Psoas muscle (tissue), 7 donors: ENCODE measurements at regions not wholly inside any gene's neighbourhood (a gene's known extent, or its start where the extent isn't known, plus 50 kb on each side); places are given as distances from the start of the nearest gene placed in this dataset.

Experiments used
- ATAC-seq, 4 donors: fragments of 200-7000 bp; cut with Tn5 transposase; one replicate each; pipeline ENCODE4 v1.9.1; 2020; ENCODE audit warnings: moderate library complexity in 3 of 4, mild to moderate bottlenecking in 2 of 4
- DNase-seq, 2 donors: peaks; one replicate each; pipeline ENCODE4 v3.0.0-alpha.2; 2020
- H3K27ac ChIP-seq: fragments of 200-600 bp; one replicate; pipeline ENCODE4 v1.8.0; 2022
- H3K27me3 ChIP-seq, 3 donors: fragments of 200-600 bp in 1 of 3; one replicate each; pipeline versions ENCODE4 v1.6.1 to v1.8.0; 2013 to 2022; ENCODE audit warnings: low read length in 2 of 3, mild to moderate bottlenecking in 2 of 3, moderate library complexity in 1 of 3; ENCODE audit not compliant: insufficient read depth in 3 of 3
- H3K36me3 ChIP-seq, 2 donors: fragments of 200-600 bp in 1 of 2; one replicate each; pipeline versions ENCODE4 v1.6.1 to v1.8.0; 2013 to 2022; ENCODE audit warnings: low read depth in 1 of 2, mild to moderate bottlenecking in 1 of 2, moderate library complexity in 1 of 2; ENCODE audit not compliant: insufficient read depth in 1 of 2
- H3K4me1 ChIP-seq: fragments of 200-600 bp; one replicate; pipeline ENCODE4 v1.8.0; 2022
- H3K4me3 ChIP-seq: fragments of 200-600 bp; one replicate; pipeline ENCODE4 v1.8.0; 2022; ENCODE audit warnings: mild to moderate bottlenecking
- H3K9me3 ChIP-seq: fragments of 200-600 bp; one replicate; pipeline ENCODE4 v1.8.0; 2022
- WGBS, 3 donors: extraction: QIAGEN DNeasy Blood & Tissue Kit; methylation state at CpG; one replicate each; pipeline versions ENCODE4 v1.1.6 to v1.1.7; 2013; 5-methylcytosine and 5-hydroxymethylcytosine counted together
- intact Hi-C, 2 donors: fragments of 100-400 bp; cut with DNase I; formaldehyde crosslinking; loops; one replicate each; pipeline versions ENCODE4 v1.11.0 to v1.14.2; 2022
- TF ChIP-seq, protein P1 (sequence below): fragments of 200-600 bp; IDR thresholded peaks from one replicate; pipeline ENCODE4 v1.8.0; 2022; ENCODE audit warnings: antibody characterized with exemption
- donor health status: healthy with polysubstance abuse.
- donor health status: DM: no; HTN: no; CAD: no; lungs with moderate emphysema.
- donor health status: Bipolar disorder and iron deficiency.
- donor health status: healthy.
- donor health status: DM: yes; HTN: yes; CAD: no.
- donor health status: DM: no; HTN: no; CAD: no.
- donor health status: DM: yes; HTN: yes; CAD: no.

DNA sequence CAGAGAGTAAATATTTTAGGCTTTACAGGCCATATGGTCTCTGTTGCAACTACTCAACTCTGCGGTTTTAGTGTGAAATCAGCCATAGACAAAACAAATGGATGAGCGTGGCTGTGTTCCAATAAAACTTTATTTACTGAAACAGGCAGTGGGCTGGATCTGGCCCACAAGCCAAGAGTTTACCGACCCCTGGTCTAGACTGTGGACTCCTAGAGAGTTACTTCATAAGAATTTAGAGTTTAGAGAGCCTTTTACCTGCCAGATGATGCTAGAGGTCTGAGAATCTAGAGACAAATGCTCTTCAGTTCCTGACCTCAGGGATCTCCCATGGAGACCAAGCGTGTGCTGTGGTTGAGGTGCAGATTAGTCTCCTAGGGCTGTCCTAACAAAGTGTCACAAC lies 174.8 kb downstream of the PTEN start:
- intact Hi-C loops = no loop called here
- DNase-seq = no peak
- Histone ChIP-seq H3K4me3 (no peak overlapping the region), H3K27ac (no peak overlapping the region), H3K27me3 (no peaks in the 10 kb centered on the region), H3K4me1 (peaks cover 16% of the 10 kb centered on the region), H3K36me3 (no peaks in the 10 kb centered on the region), H3K9me3 (no peaks in the 10 kb centered on the region)
- TF ChIP-seq, protein P1, sequence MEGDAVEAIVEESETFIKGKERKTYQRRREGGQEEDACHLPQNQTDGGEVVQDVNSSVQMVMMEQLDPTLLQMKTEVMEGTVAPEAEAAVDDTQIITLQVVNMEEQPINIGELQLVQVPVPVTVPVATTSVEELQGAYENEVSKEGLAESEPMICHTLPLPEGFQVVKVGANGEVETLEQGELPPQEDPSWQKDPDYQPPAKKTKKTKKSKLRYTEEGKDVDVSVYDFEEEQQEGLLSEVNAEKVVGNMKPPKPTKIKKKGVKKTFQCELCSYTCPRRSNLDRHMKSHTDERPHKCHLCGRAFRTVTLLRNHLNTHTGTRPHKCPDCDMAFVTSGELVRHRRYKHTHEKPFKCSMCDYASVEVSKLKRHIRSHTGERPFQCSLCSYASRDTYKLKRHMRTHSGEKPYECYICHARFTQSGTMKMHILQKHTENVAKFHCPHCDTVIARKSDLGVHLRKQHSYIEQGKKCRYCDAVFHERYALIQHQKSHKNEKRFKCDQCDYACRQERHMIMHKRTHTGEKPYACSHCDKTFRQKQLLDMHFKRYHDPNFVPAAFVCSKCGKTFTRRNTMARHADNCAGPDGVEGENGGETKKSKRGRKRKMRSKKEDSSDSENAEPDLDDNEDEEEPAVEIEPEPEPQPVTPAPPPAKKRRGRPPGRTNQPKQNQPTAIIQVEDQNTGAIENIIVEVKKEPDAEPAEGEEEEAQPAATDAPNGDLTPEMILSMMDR = no peak
- no peak for ATAC-seq
- 57 to 64% (median 64%) methylated on average over 4 of the region's 4 CpGs for WGBS, 3 donors

DNA sequence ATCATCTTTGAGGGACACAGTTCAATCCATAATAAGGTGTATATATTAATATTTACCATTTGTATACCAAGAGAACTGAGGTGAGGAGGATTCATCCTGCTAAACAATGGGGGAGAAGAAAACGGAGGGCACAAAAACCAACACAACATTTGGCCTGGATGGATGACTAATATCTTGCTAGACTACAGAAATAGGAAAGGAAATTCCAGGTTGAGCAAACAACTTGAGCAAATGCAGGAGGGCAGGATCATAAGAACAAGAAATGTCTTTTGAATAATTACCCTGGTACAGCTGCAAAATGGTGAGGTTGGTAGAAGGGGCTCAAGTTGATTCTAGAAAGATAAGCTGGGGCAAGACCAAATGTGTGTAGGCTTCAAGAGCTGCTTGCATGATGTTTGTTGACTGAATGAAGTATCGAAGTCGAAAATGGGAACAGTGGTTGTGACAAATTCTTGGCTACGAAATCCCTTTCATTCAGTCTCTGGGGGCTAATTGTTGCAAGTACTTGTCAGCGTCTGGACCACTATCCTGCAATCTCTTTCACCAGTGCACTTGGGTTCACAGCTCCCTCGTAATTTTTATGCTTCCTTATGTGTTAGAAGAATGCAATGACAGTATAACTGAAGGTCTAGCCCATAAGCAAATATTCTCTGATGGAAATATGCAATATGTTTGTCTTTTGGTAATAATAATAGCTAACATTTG lies 176.2 kb downstream of the PTEN start:
- TF ChIP-seq, protein P1 = no peak
- no peaks in the 10 kb centered on the region for H3K9me3 ChIP-seq
- no peaks in the 10 kb centered on the region for H3K27me3 ChIP-seq
- intact Hi-C loops = loop anchor here in 1 of 2 donors (5.0 kb wide), 1 partner anchor 38 kb away; no protein-coding TSS in a partner anchor
- WGBS, 3 donors = 72 to 83% (median 79%) methylated on average over 6 of the region's 6 CpGs
- H3K4me3 ChIP-seq = no peak overlapping the region
- H3K4me1 ChIP-seq = peaks cover 19% of the 10 kb centered on the region
- ATAC-seq = no peak
- H3K36me3 ChIP-seq = no peaks in the 10 kb centered on the region
- no peak overlapping the region for H3K27ac ChIP-seq
- DNase-seq = no peak

DNA sequence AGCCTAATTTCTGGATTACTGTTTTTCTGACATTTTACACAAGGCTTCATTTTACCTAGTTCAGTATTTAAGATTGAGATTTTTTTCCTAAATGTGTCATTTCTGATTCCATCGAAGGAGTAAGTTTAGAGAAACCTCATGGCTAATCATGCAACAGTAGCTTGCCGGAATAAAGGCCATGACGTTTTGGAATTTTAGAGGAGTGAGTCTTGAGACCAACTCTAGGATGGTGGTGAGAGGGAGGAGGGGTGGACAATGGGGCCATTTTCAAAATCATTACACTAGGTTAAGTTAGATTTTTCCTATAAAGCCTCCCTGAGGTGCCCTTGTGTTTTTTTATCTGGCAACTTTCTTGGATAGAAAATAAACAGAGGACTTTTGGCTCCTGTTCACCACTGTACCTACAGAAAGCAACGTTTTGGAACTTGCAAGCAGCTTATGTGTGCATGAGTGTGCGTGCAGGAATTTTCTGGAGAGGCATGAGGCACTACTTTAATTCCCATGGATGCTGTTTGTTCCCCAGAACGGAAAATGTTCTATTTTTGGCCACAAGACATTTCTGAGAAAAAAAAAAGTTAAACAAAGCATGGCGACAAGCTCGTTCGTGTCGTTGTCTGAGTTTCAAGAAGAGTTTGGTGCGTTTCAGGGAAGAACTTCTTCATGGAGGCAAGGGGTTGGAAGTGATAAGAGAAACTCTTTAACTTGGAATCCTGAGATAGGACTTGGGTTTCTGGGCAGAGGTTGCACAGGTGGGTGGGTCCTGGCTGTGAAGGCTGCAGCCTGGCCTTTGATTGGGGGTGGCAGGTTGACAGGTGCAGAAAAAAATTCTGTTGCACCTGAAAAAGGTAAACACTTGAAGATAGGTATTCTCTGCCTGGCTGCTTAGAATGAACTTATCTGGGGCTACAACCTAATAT lies 178.1 kb downstream of the PTEN start:
- H3K36me3 ChIP-seq = no peaks in the 10 kb centered on the region
- peaks cover 19% of the 10 kb centered on the region for H3K4me1 ChIP-seq
- H3K27me3 ChIP-seq = no peaks in the 10 kb centered on the region
- intact Hi-C loops = loop anchor here in 1 of 2 donors (5.0 kb wide), 1 partner anchor 36 kb away; no protein-coding TSS in a partner anchor
- no peak for DNase-seq
- ATAC-seq = no peak
- peak overlapping the region; percentile 49 for H3K4me3 ChIP-seq
- H3K9me3 ChIP-seq = no peaks in the 10 kb centered on the region
- peak overlapping the region; percentile 78 for H3K27ac ChIP-seq
- WGBS, 3 donors = 28 to 35% (median 34%) methylated on average over 11 of the region's 11 CpGs
- TF ChIP-seq, protein P1 = no peak

DNA sequence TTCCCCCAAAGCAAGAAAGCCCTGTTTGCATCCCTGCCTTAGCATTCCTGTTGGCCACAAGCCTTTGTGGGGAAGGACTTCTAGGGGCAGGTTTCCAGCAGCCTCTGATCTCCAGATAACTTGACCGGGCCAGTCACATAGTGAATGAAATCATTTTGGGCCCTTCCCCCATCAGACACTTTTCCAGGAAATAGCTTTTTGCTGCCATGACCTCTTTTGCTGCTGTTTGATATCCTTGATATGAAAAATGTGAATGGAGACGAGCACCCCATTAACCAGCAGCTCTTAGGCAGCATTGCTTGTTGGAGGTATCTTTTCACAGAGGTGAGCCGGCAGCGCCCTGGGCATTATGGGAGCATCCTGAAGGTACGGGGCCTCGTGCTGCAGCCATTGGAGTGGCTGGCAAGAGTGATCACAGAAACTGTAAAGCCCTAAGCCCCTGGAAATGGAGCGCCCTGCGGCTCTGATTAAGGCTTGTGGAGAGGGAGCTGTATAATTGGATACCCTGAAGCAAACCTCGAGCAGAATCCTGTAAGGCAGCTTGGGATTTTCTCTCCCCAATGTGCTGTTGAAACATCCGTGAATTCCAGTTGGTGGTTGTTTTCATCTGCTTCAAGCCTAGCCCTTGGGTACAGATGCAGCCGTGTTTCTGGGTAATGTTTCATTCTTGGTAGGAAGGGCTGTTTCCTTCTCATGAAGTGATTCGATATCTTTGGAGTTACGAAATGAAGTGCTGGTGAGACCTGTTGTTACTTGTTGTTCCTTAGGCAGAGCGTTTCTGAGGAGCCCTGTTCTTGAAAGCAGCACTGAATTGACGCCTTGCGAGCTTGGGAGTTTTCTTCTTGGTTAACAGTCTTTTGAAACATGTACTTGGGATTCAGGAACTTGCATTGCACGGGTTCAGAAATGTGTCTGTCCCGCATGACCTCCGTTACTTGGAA lies 179.0 kb downstream of the PTEN start:
- DNase-seq (no peak), ATAC-seq (peak; percentile 84 to 92 (median 88))
- intact Hi-C loops = loop anchor here in 1 of 2 donors (5.0 kb wide), 1 partner anchor 35 kb away; no protein-coding TSS in a partner anchor
- TF ChIP-seq, protein P1 = no peak
- Histone ChIP-seq H3K4me1 (peaks cover 19% of the 10 kb centered on the region), H3K36me3 (no peaks in the 10 kb centered on the region), H3K27me3 (no peaks in the 10 kb centered on the region), H3K9me3 (no peaks in the 10 kb centered on the region), H3K4me3 (peak overlapping the region; percentile 49), H3K27ac (peak overlapping the region; percentile 78)
- 28 to 40% (median 37%) methylated on average over 19 of the region's 19 CpGs for WGBS, 3 donors
